ENCODE measurements at regions not wholly inside any gene's neighbourhood (a gene's known extent, or its start where the extent isn't known, plus 50 kb on each side); places are given as distances from the start of the nearest gene placed in this dataset.

- TF ChIP-seq POLR2A (IDR thresholded peaks at IDR 0.05; ENCODE audit: low read depth): no peak
- TF ChIP-seq CTCF (IDR thresholded peaks at IDR 0.05): no peak
- TF ChIP-seq POLR2AphosphoS5 (IDR thresholded peaks at IDR 0.05): no peak
- TF ChIP-seq EP300 (IDR thresholded peaks at IDR 0.05): no peak
Observed at GRCh38 chr5:98425640-98426039, 347.8 kb upstream of the RGMB start.
